H9 (cell line): ENCODE measurements at regions not wholly inside any gene's neighbourhood (a gene's known extent, or its start where the extent isn't known, plus 50 kb on each side); places are given as distances from the start of the nearest gene placed in this dataset.

Source experiments
- DNase-seq: peaks from one replicate; pipeline ENCODE4 v3.0.0-alpha.2; 2017
- H2AFZ ChIP-seq: one replicate; pipeline ENCODE4 v1.6.1; 2013; ENCODE audit warnings: mild to moderate bottlenecking, low read length, control low read depth, moderate library complexity
- H2AK5ac ChIP-seq: 2 replicates; pipeline ENCODE4 v1.6.1; 2013; ENCODE audit warnings: low read length, control low read depth, mixed read lengths; ENCODE audit not compliant: insufficient read length
- H2BK120ac ChIP-seq: one replicate; pipeline ENCODE4 v1.6.1; 2013; ENCODE audit warnings: low read depth, mild to moderate bottlenecking, low read length, control low read depth, inconsistent platforms; ENCODE audit not compliant: poor library complexity, severe bottlenecking
- H2BK12ac ChIP-seq: 2 replicates; pipeline ENCODE4 v1.6.1; 2013; ENCODE audit warnings: low read length, control low read depth, mixed read lengths, low read depth; ENCODE audit not compliant: insufficient read length
- H2BK15ac ChIP-seq: 2 replicates; pipeline ENCODE4 v1.6.1; 2013; ENCODE audit warnings: low read depth, low read length, control low read depth
- H2BK20ac ChIP-seq: one replicate; pipeline ENCODE4 v1.6.1; 2013; ENCODE audit warnings: low read depth, mild to moderate bottlenecking, low read length, control low read depth, inconsistent platforms; ENCODE audit not compliant: poor library complexity, severe bottlenecking
- H2BK5ac ChIP-seq: 2 replicates; pipeline ENCODE4 v1.6.1; 2013; ENCODE audit warnings: low read length, control low read depth, mixed read lengths; ENCODE audit not compliant: insufficient read length
- H3K14ac ChIP-seq: 2 replicates; pipeline ENCODE4 v1.6.1; 2013; ENCODE audit warnings: low read length, control low read depth; ENCODE audit not compliant: insufficient read depth
- H3K18ac ChIP-seq: 2 replicates; pipeline ENCODE4 v1.6.1; 2013; ENCODE audit warnings: low read depth, mild to moderate bottlenecking, mixed read lengths, low read length, control low read depth; ENCODE audit not compliant: insufficient read length
- H3K23ac ChIP-seq: 2 replicates; pipeline ENCODE4 v1.6.1; 2013; ENCODE audit warnings: low read length, control low read depth, mixed read lengths, low read depth; ENCODE audit not compliant: insufficient read length
- H3K23me2 ChIP-seq: 2 replicates; pipeline ENCODE4 v1.6.1; 2013; ENCODE audit warnings: low read depth, mild to moderate bottlenecking, mixed read lengths, low read length, control low read depth; ENCODE audit not compliant: insufficient read length, poor library complexity, severe bottlenecking
- H3K27ac ChIP-seq: 2 replicates; pipeline ENCODE4 v1.5.1; 2013; ENCODE audit warnings: low read length, control low read depth, mixed read lengths, low read depth; ENCODE audit not compliant: insufficient read length
- H3K27me3 ChIP-seq: 2 replicates; pipeline ENCODE4 v1.6.1; 2013; ENCODE audit warnings: low read length, control low read depth, inconsistent platforms; ENCODE audit not compliant: insufficient read depth
- H3K4ac ChIP-seq: 2 replicates; pipeline ENCODE4 v1.6.1; 2013; ENCODE audit warnings: low read depth, mild to moderate bottlenecking, control low read depth, inconsistent platforms, low read length, moderate library complexity
- H3K4me1 ChIP-seq: 2 replicates; pipeline ENCODE4 v1.6.1; 2013; ENCODE audit warnings: low read length, control low read depth, inconsistent platforms; ENCODE audit not compliant: insufficient read depth
- H3K4me2 ChIP-seq: 2 replicates; pipeline ENCODE4 v1.6.1; 2013; ENCODE audit warnings: low read length, control low read depth, mixed read lengths; ENCODE audit not compliant: insufficient read length, insufficient read depth
- H3K56ac ChIP-seq: 2 replicates; pipeline ENCODE4 v1.6.1; 2013; ENCODE audit warnings: low read depth, mild to moderate bottlenecking, mixed read lengths, low read length, control low read depth; ENCODE audit not compliant: insufficient read length
- H3K79me1 ChIP-seq: 2 replicates; pipeline ENCODE4 v1.6.1; 2013; ENCODE audit warnings: low read depth, mild to moderate bottlenecking, moderate library complexity, low read length, control low read depth, inconsistent platforms; ENCODE audit not compliant: insufficient read depth, poor library complexity, severe bottlenecking
- H3K79me2 ChIP-seq: 2 replicates; pipeline ENCODE4 v1.6.1; 2013; ENCODE audit warnings: low read length, control low read depth, inconsistent platforms; ENCODE audit not compliant: insufficient read depth
- H3K9ac ChIP-seq: 2 replicates; pipeline ENCODE4 v1.6.1; 2013; ENCODE audit warnings: low read length, control low read depth, mixed read lengths; ENCODE audit not compliant: insufficient read length; ENCODE audit errors: extremely low read depth
- H3K9me3 ChIP-seq: one replicate; pipeline ENCODE4 v1.6.1; 2013; ENCODE audit warnings: low read depth, low read length, inconsistent platforms; ENCODE audit not compliant: control insufficient read depth
- H3T11ph ChIP-seq: one replicate; pipeline ENCODE4 v1.6.1; 2013; ENCODE audit warnings: mild to moderate bottlenecking, low read length, control low read depth, inconsistent platforms
- H4K20me1 ChIP-seq: one replicate; pipeline ENCODE4 v1.6.1; 2013; ENCODE audit not compliant: control insufficient read depth, insufficient read length, insufficient read depth
- H4K5ac ChIP-seq: 2 replicates; pipeline ENCODE4 v1.6.1; 2013; ENCODE audit warnings: low read depth, mild to moderate bottlenecking, mixed read lengths, low read length, control low read depth; ENCODE audit not compliant: insufficient read length
- H4K8ac ChIP-seq: replicated peaks from 2 replicates; pipeline ENCODE4 v1.6.1; 2013; ENCODE audit warnings: low read length, control low read depth, mixed read lengths, low read depth; ENCODE audit not compliant: insufficient read length
- H4K91ac ChIP-seq: 2 replicates; pipeline ENCODE4 v1.6.1; 2013; ENCODE audit warnings: low read depth, mild to moderate bottlenecking, moderate library complexity, mixed read lengths, low read length, control low read depth; ENCODE audit not compliant: insufficient read length
- H3K27ac Mint-ChIP-seq, 3 experiments: 2 replicates in 2 of 3; 3 replicates in 1 of 3; pipeline ENCODE4 v1.8.0; 2020 to 2021; ENCODE audit warnings: mixed read lengths in 3 of 3, mild to moderate bottlenecking in 1 of 3, moderate library complexity in 1 of 3
- H3K27me3 Mint-ChIP-seq: 2 replicates; pipeline ENCODE4 v1.8.0; 2021; ENCODE audit warnings: low read depth, mild to moderate bottlenecking, moderate library complexity, mixed read lengths
- H3K36me3 Mint-ChIP-seq, 3 experiments: 2 replicates in 2 of 3; 3 replicates in 1 of 3; pipeline ENCODE4 v1.8.0; 2020 to 2021; ENCODE audit warnings: low read depth in 3 of 3, mixed read lengths in 3 of 3; ENCODE audit not compliant: insufficient read depth in 1 of 3
- H3K4me1 Mint-ChIP-seq, 2 experiments: 2 replicates each; pipeline ENCODE4 v1.8.0; 2020; ENCODE audit warnings: mixed read lengths in 2 of 2
- H3K4me3 Mint-ChIP-seq, 2 experiments: 2 replicates in 1 of 2; 3 replicates in 1 of 2; pipeline ENCODE4 v1.8.0; 2020 to 2021; ENCODE audit warnings: mild to moderate bottlenecking in 2 of 2, mixed read lengths in 2 of 2, moderate library complexity in 1 of 2
- H3K9me3 Mint-ChIP-seq, 2 experiments: 2 replicates in 1 of 2; 3 replicates in 1 of 2; pipeline ENCODE4 v1.8.0; 2020; ENCODE audit warnings: mild to moderate bottlenecking in 2 of 2, mixed read lengths in 2 of 2, moderate library complexity in 1 of 2
- WGBS: extraction: QIAGEN DNeasy Blood & Tissue Kit; methylation state at CpG from one replicate; pipeline ENCODE4 v1.1.7; 2013; ENCODE audit warnings: missing lambda C conversion rate, low lambda C conversion rate, mixed read lengths; ENCODE audit not compliant: insufficient read length; ENCODE audit errors: extremely low coverage; 5-methylcytosine and 5-hydroxymethylcytosine counted together
- TF ChIP-seq, protein P1 (sequence below): fragments of 200-600 bp; sonication (generic); conservative IDR thresholded peaks from 3 replicates; pipeline ENCODE4 v1.8.0; 2021; ENCODE audit warnings: antibody characterized with exemption, mild to moderate bottlenecking

- H3K4me2 ChIP-seq, result no peak overlapping the region
- H4K8ac ChIP-seq, result no peak overlapping the region
- H4K5ac ChIP-seq, result no peak overlapping the region
- no peaks in the 10 kb centered on the region for H3K4me1 Mint-ChIP-seq
- no peak overlapping the region for H2BK20ac ChIP-seq
- no peak for DNase-seq
- no peak overlapping the region for H3K4me3 Mint-ChIP-seq
- no peak overlapping the region for H3T11ph ChIP-seq
- H3K56ac ChIP-seq, result no peak overlapping the region
- no peaks in the 10 kb centered on the region for H3K23me2 ChIP-seq
- H2BK120ac ChIP-seq, result no peak overlapping the region
- no peak overlapping the region for H2AFZ ChIP-seq
- TF ChIP-seq, protein P1, sequence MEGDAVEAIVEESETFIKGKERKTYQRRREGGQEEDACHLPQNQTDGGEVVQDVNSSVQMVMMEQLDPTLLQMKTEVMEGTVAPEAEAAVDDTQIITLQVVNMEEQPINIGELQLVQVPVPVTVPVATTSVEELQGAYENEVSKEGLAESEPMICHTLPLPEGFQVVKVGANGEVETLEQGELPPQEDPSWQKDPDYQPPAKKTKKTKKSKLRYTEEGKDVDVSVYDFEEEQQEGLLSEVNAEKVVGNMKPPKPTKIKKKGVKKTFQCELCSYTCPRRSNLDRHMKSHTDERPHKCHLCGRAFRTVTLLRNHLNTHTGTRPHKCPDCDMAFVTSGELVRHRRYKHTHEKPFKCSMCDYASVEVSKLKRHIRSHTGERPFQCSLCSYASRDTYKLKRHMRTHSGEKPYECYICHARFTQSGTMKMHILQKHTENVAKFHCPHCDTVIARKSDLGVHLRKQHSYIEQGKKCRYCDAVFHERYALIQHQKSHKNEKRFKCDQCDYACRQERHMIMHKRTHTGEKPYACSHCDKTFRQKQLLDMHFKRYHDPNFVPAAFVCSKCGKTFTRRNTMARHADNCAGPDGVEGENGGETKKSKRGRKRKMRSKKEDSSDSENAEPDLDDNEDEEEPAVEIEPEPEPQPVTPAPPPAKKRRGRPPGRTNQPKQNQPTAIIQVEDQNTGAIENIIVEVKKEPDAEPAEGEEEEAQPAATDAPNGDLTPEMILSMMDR, result no peak
- no peak overlapping the region for H4K91ac ChIP-seq
- WGBS, result no CpG with 5 or more reads among the region's 3 CpGs
- H3K4me1 ChIP-seq, result no peaks in the 10 kb centered on the region
- H3K4ac ChIP-seq, result no peak overlapping the region
- no peak overlapping the region for H2AK5ac ChIP-seq
- H3K9me3 Mint-ChIP-seq, result no peaks in the 10 kb centered on the region
- no peaks in the 10 kb centered on the region for H3K9me3 ChIP-seq
- no peak overlapping the region for H2BK12ac ChIP-seq
- H3K23ac ChIP-seq, result no peak overlapping the region
- no peak overlapping the region for H3K18ac ChIP-seq
- H3K79me2 ChIP-seq, result no peaks in the 10 kb centered on the region
- no peaks in the 10 kb centered on the region for H3K27me3 ChIP-seq
- no peaks in the 10 kb centered on the region for H4K20me1 ChIP-seq
- H2BK15ac ChIP-seq, result no peak overlapping the region
- H3K14ac ChIP-seq, result no peak overlapping the region
- no peaks in the 10 kb centered on the region for H3K36me3 Mint-ChIP-seq
- no peak overlapping the region for H3K9ac ChIP-seq
- H3K27ac ChIP-seq, result no peak overlapping the region
- no peak overlapping the region for H2BK5ac ChIP-seq
- no peak overlapping the region for H3K27ac Mint-ChIP-seq
- H3K79me1 ChIP-seq, result no peaks in the 10 kb centered on the region
- no peaks in the 10 kb centered on the region for H3K27me3 Mint-ChIP-seq
Observed at GRCh38 chr12:83919081-83919480, 993.5 kb downstream of the SLC6A15 start.
